HUES6 (cell line): ENCODE measurements at regions not wholly inside any gene's neighbourhood (a gene's known extent, or its start where the extent isn't known, plus 50 kb on each side); places are given as distances from the start of the nearest gene placed in this dataset.
"Not testable (repeated sequence)": the region's sequence is repeated elsewhere in the genome, so short reads cannot be mapped to it uniquely, and the experiment has no call there.

Experiments
- H3K27ac ChIP-seq: 2 replicates; pipeline ENCODE4 v1.7.0; 2013; ENCODE audit warnings: low read depth, mild to moderate bottlenecking, low read length, inconsistent platforms
- H3K27me3 ChIP-seq: 2 replicates; pipeline ENCODE4 v1.6.1; 2013; ENCODE audit warnings: low read length; ENCODE audit not compliant: control insufficient read depth, insufficient read depth
- H3K36me3 ChIP-seq: 2 replicates; pipeline ENCODE4 v1.6.1; 2013; ENCODE audit warnings: low read length; ENCODE audit not compliant: control insufficient read depth, insufficient read depth
- H3K4me1 ChIP-seq: 2 replicates; pipeline ENCODE4 v1.6.1; 2013; ENCODE audit warnings: low read length; ENCODE audit not compliant: control insufficient read depth, insufficient read depth
- H3K4me3 ChIP-seq: 2 replicates; pipeline ENCODE4 v1.5.1; 2013; ENCODE audit warnings: low read depth, low read length
- H3K9ac ChIP-seq: one replicate; pipeline ENCODE4 v1.6.1; 2013; ENCODE audit warnings: mild to moderate bottlenecking, low read length
- H3K9me3 ChIP-seq: 2 replicates; pipeline ENCODE4 v1.6.1; 2013; ENCODE audit warnings: low read depth, low read length; ENCODE audit not compliant: control insufficient read depth, insufficient read depth

- H3K4me3 ChIP-seq: no peak overlapping the region
- no peaks in the 10 kb centered on the region for H3K27me3 ChIP-seq
- H3K36me3 ChIP-seq: no peaks in the 10 kb centered on the region
- H3K9me3 ChIP-seq: no peaks in the 10 kb centered on the region
- H3K9ac ChIP-seq: no peak overlapping the region
- no peak overlapping the region for H3K27ac ChIP-seq
- H3K4me1 ChIP-seq: no peaks in the 10 kb centered on the region; the same call in 1 of the 2 replicates
Measured at GRCh38 chr6:48388044-48388443, 277.0 kb upstream of the PTCHD4 start.

GRCh38 chr6:48378884-48379407 is 267.9 kb upstream of the PTCHD4 start:
- Histone ChIP-seq H3K9me3 (no peaks in the 10 kb centered on the region), H3K4me3 (no peak overlapping the region), H3K4me1 (no peaks in the 10 kb centered on the region), H3K36me3 (no peaks in the 10 kb centered on the region), H3K9ac (no peak overlapping the region), H3K27ac (no peak overlapping the region), H3K27me3 (no peaks in the 10 kb centered on the region)

GRCh38 chr6:48377115-48377514 is 266.1 kb upstream of the PTCHD4 start:
- H3K9ac ChIP-seq: no peak overlapping the region
- H3K36me3 ChIP-seq: no peaks in the 10 kb centered on the region
- H3K4me1 ChIP-seq: no peaks in the 10 kb centered on the region
- no peaks in the 10 kb centered on the region for H3K27me3 ChIP-seq
- H3K9me3 ChIP-seq: peaks cover 5% of the 10 kb centered on the region; the same call in 1 of the 2 replicates
- H3K4me3 ChIP-seq: no peak overlapping the region
- H3K27ac ChIP-seq: no peak overlapping the region

GRCh38 chr6:48371226-48371625 is 260.2 kb upstream of the PTCHD4 start:
- not testable (repeated sequence) for H3K27ac ChIP-seq, H3K27me3 ChIP-seq, H3K36me3 ChIP-seq, H3K4me1 ChIP-seq, H3K9ac ChIP-seq, H3K4me3 ChIP-seq
- peaks cover 15% of the 10 kb centered on the region; the same call in 1 of the 2 replicates for H3K9me3 ChIP-seq

- Histone ChIP-seq H3K4me1 (no peaks in the 10 kb centered on the region), H3K9me3 (peaks cover 15% of the 10 kb centered on the region; the same call in 1 of the 2 replicates), H3K9ac (no peak overlapping the region), H3K4me3 (no peak overlapping the region), H3K27ac (no peak overlapping the region), H3K36me3 (no peaks in the 10 kb centered on the region), H3K27me3 (no peaks in the 10 kb centered on the region)
Measured at GRCh38 chr6:48369100-48369499, 258.1 kb upstream of the PTCHD4 start.

- Histone ChIP-seq H3K4me3 (no peak overlapping the region), H3K27me3 (no peaks in the 10 kb centered on the region), H3K9me3 (no peaks in the 10 kb centered on the region), H3K36me3 (no peaks in the 10 kb centered on the region), H3K4me1 (no peaks in the 10 kb centered on the region), H3K27ac (no peak overlapping the region), H3K9ac (no peak overlapping the region)
Measured at GRCh38 chr6:48325701-48326100, 214.7 kb upstream of the PTCHD4 start.

- no peak overlapping the region for H3K4me3 ChIP-seq
- no peaks in the 10 kb centered on the region for H3K4me1 ChIP-seq
- H3K27ac ChIP-seq: no peak overlapping the region
- H3K36me3 ChIP-seq: no peaks in the 10 kb centered on the region
- H3K9me3 ChIP-seq: no peaks in the 10 kb centered on the region
- H3K27me3 ChIP-seq: no peaks in the 10 kb centered on the region
- H3K9ac ChIP-seq: no peak overlapping the region
Measured at GRCh38 chr6:48318670-48319069, 207.7 kb upstream of the PTCHD4 start.

GRCh38 chr6:48315915-48316314 is 204.9 kb upstream of the PTCHD4 start:
- no peaks in the 10 kb centered on the region for H3K27me3 ChIP-seq
- H3K4me3 ChIP-seq: no peak overlapping the region
- no peak overlapping the region for H3K9ac ChIP-seq
- no peaks in the 10 kb centered on the region for H3K9me3 ChIP-seq
- no peaks in the 10 kb centered on the region for H3K36me3 ChIP-seq
- H3K27ac ChIP-seq: no peak overlapping the region
- H3K4me1 ChIP-seq: no peaks in the 10 kb centered on the region

- H3K27ac ChIP-seq: no peak overlapping the region
- H3K9ac ChIP-seq: no peak overlapping the region
- H3K4me1 ChIP-seq: no peaks in the 10 kb centered on the region
- H3K27me3 ChIP-seq: no peaks in the 10 kb centered on the region
- H3K36me3 ChIP-seq: no peaks in the 10 kb centered on the region
- H3K4me3 ChIP-seq: no peak overlapping the region
- H3K9me3 ChIP-seq: no peaks in the 10 kb centered on the region
Measured at GRCh38 chr6:48315051-48315719, 204.2 kb upstream of the PTCHD4 start.

GRCh38 chr6:48311301-48311700 is 200.3 kb upstream of the PTCHD4 start:
- Histone ChIP-seq H3K27ac (no peak overlapping the region), H3K27me3 (no peaks in the 10 kb centered on the region), H3K4me3 (no peak overlapping the region), H3K36me3 (no peaks in the 10 kb centered on the region), H3K9me3 (no peaks in the 10 kb centered on the region), H3K9ac (no peak overlapping the region), H3K4me1 (no peaks in the 10 kb centered on the region)

GRCh38 chr6:48307573-48307972 is 196.6 kb upstream of the PTCHD4 start:
- Histone ChIP-seq H3K9me3 (peaks cover 7% of the 10 kb centered on the region), H3K4me3 (no peak overlapping the region), H3K27ac (no peak overlapping the region), H3K9ac (no peak overlapping the region), H3K27me3 (no peaks in the 10 kb centered on the region), H3K36me3 (no peaks in the 10 kb centered on the region), H3K4me1 (no peaks in the 10 kb centered on the region)
